Fibroblast of pulmonary artery (primary cell): ENCODE measurements at regions not wholly inside any gene's neighbourhood (a gene's known extent, or its start where the extent isn't known, plus 50 kb on each side); places are given as distances from the start of the nearest gene placed in this dataset.
"Not testable (repeated sequence)": the region's sequence is repeated elsewhere in the genome, so short reads cannot be mapped to it uniquely, and the experiment has no call there.

ENCODE experiments used
- DNase-seq: peaks from one replicate; pipeline ENCODE4 v3.0.0-alpha.2; 2010; ENCODE audit warnings: low read depth
- H3K4me3 ChIP-seq: replicated peaks from 2 replicates; pipeline ENCODE4 v1.5.1; 2011; ENCODE audit warnings: low read depth, mild to moderate bottlenecking, control low read depth, low read length, moderate library complexity
- TF ChIP-seq, protein P1 (sequence below): IDR thresholded peaks from 2 replicates; pipeline ENCODE4 v1.5.1; 2011; ENCODE audit warnings: mild to moderate bottlenecking, control low read depth, low read length, inconsistent platforms; ENCODE audit errors: missing control alignments

DNA sequence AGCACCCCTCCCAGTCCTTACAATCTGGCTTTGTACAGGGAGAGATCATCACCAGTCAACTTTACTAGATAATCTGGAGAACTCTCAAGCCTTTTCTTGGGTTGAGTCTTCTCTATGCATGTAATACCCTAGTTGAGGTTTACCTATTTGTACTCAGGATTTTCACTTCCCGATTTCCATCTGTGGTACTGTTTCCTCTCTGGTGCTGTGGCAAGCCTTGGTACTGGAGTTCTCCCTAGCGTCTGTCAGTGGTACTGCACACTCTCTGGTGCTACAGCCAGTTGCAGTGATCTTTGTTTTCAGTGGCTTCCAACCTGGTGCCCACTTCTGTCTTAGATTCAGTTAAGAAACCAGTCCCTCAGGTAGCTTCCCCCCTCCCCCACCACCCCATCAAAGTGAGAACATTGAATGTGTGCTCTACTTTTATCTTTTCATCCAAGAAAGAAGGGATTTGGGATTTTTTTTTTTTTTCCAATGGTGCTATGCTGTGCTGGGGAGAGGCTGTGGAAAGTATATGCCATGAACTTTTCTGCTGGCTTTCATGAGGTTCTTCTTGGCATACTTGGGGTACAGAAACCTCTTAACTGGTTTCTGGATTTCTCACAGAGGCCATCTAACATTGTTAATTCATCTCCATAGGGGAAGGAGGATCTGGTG, 69.4 kb upstream of the EVL start:
- H3K4me3 ChIP-seq, result no peak overlapping the region
- TF ChIP-seq, protein P1, sequence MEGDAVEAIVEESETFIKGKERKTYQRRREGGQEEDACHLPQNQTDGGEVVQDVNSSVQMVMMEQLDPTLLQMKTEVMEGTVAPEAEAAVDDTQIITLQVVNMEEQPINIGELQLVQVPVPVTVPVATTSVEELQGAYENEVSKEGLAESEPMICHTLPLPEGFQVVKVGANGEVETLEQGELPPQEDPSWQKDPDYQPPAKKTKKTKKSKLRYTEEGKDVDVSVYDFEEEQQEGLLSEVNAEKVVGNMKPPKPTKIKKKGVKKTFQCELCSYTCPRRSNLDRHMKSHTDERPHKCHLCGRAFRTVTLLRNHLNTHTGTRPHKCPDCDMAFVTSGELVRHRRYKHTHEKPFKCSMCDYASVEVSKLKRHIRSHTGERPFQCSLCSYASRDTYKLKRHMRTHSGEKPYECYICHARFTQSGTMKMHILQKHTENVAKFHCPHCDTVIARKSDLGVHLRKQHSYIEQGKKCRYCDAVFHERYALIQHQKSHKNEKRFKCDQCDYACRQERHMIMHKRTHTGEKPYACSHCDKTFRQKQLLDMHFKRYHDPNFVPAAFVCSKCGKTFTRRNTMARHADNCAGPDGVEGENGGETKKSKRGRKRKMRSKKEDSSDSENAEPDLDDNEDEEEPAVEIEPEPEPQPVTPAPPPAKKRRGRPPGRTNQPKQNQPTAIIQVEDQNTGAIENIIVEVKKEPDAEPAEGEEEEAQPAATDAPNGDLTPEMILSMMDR, result peak; percentile 87
- DNase-seq, result peak; percentile 60

GRCh38 chr14:99996951-99997571, 68.2 kb upstream of the EVL start:
- DNase-seq, result no peak
- TF ChIP-seq, protein P1, result no peak
- H3K4me3 ChIP-seq, result no peak overlapping the region

DNA sequence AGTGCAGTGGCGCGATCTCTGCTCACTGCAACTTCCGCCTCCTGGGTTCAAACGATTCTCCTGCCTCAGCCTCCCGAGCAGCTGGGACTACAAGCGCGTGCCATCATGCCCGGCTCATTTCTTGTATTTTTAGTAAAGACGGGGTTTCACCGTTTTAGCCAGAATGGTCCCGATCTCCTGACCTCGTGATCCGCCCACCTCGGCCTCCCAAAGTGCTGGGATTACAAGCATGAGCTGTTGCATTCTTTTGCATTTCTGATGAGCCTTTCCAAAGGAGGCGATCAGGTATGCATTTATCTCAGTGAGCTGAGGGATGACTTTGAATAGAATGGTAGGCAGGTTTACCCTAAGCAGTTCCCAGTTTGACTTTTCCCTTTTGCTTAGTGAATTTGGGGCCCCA, 64.8 kb upstream of the EVL start:
- not testable (repeated sequence) for DNase-seq, H3K4me3 ChIP-seq

DNA sequence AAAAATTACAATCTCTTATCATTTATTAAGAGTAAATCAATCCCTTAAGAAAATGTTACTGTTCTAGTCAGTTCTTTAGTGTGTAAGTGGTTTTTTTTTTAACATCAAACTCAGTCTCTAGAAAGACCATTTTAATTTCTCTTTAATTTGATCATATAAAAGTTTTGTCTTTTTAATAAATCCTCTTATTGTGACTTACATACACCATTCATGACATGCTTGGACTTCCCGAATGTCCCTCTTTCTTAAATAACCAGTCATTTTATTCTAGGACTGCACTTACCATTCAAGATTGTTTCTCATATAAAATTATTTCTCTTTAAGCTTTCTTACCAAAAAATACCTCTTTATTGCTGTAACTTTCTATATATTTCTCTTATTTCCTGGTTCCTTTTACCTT, 60.8 kb upstream of the EVL start:
- no peak for DNase-seq
- no peak overlapping the region for H3K4me3 ChIP-seq
- TF ChIP-seq, protein P1, result no peak

DNA sequence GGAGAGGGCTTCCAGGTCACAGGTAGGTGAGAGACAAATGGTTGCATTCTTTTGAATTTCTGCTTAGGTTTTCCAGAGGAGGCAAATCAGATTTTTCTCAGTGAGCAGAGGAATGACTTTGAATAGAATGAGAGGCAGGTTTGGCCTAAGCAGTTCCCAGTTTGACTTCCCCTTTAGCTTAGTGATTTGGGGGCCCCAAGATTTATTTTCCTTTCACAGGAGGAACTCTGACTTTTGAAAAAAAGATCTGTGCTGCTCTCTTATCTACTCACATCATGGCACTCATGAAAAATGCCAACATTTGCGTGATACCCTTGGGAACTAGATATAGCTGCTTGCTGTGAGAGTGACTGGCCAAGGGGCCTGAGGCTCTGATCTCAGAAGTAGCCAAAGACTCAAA, 58.0 kb upstream of the EVL start:
- TF ChIP-seq, protein P1, result no peak
- no peak overlapping the region for H3K4me3 ChIP-seq
- DNase-seq, result no peak

GRCh38 chr14:100009802-100010201, 55.4 kb upstream of the EVL start:
- not testable (repeated sequence) for H3K4me3 ChIP-seq, DNase-seq

DNA sequence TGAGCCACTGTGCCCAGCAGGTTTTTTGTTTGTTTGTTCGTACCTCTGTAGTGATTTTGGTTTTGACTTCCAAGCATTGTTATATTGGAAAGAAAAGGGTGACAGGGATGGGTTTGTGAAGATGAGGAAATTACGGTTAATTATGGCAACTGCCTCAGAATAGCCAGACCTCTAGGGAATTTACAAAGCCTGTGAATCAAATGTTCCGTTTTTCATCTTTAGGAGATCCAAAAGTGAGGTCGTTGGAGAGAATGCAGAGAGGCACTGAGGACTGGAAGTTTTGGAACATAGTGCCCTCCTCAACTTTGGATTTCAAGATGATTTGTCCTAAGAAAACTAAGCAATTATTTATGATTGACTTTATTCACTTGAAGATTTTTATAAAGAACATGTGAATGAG, 54.5 kb upstream of the EVL start:
- no peak for DNase-seq
- no peak overlapping the region for H3K4me3 ChIP-seq
- TF ChIP-seq, protein P1, result no peak

GRCh38 chr14:100011628-100012325, 53.4 kb upstream of the EVL start:
- H3K4me3 ChIP-seq, result no peak overlapping the region
- DNase-seq, result no peak
- TF ChIP-seq, protein P1, result no peak
